Mucosa of rectum (tissue), 2 donors: ENCODE measurements at regions not wholly inside any gene's neighbourhood (a gene's known extent, or its start where the extent isn't known, plus 50 kb on each side); places are given as distances from the start of the nearest gene placed in this dataset.

Experiments used
- H3K27ac ChIP-seq, 2 donors: one replicate each; pipeline ENCODE4 v1.7.0; 2013; ENCODE audit warnings: inconsistent platforms in 2 of 2, low read depth in 2 of 2, low read length in 2 of 2
- H3K27me3 ChIP-seq, 2 donors: one replicate each; pipeline ENCODE4 v1.7.0; 2013; ENCODE audit warnings: low read length in 2 of 2; ENCODE audit not compliant: control insufficient read depth in 2 of 2, insufficient read depth in 2 of 2
- H3K36me3 ChIP-seq, 2 donors: one replicate each; pipeline ENCODE4 v1.7.0; 2013; ENCODE audit warnings: low read length in 2 of 2; ENCODE audit not compliant: control insufficient read depth in 2 of 2, insufficient read depth in 2 of 2
- H3K4me1 ChIP-seq, 2 donors: one replicate each; pipeline ENCODE4 v1.7.0; 2013; ENCODE audit warnings: low read length in 2 of 2, mild to moderate bottlenecking in 1 of 2; ENCODE audit not compliant: control insufficient read depth in 2 of 2, insufficient read depth in 2 of 2
- H3K4me3 ChIP-seq, 2 donors: one replicate each; pipeline ENCODE4 v1.7.0; 2013; ENCODE audit warnings: low read length in 2 of 2
- H3K9ac ChIP-seq, 2 donors: one replicate each; pipeline ENCODE4 v1.7.0; 2013; ENCODE audit warnings: low read length in 2 of 2, low read depth in 1 of 2, mild to moderate bottlenecking in 1 of 2
- H3K9me3 ChIP-seq, 2 donors: one replicate each; pipeline ENCODE4 v1.7.0; 2013; ENCODE audit warnings: low read length in 2 of 2; ENCODE audit not compliant: control insufficient read depth in 2 of 2
- donor health status: healthy.
- donor health status: Normal muscosa, but diverticular disease.

GRCh38 chrX:40262157-40263013 is 164.6 kb upstream of the BCOR start:
- Histone ChIP-seq H3K4me1 (peaks cover 0 to 4% of the 10 kb centered on the region in 2 donors), H3K9me3 (no peaks in the 10 kb centered on the region), H3K4me3 (no peak overlapping the region), H3K9ac (no peak overlapping the region), H3K27me3 (peaks cover 0 to 2% of the 10 kb centered on the region in 2 donors), H3K27ac (peak overlapping the region in 1 of 2 donors; percentile 9), H3K36me3 (no peaks in the 10 kb centered on the region)

GRCh38 chrX:40261833-40262156 is 164.0 kb upstream of the BCOR start:
- H3K27ac ChIP-seq, result peak overlapping the region in 1 of 2 donors; percentile 9
- H3K36me3 ChIP-seq, result no peaks in the 10 kb centered on the region
- no peak overlapping the region for H3K9ac ChIP-seq
- H3K9me3 ChIP-seq, result no peaks in the 10 kb centered on the region
- peaks cover 0 to 2% of the 10 kb centered on the region in 2 donors for H3K4me1 ChIP-seq
- H3K27me3 ChIP-seq, result peaks cover 0 to 2% of the 10 kb centered on the region in 2 donors
- no peak overlapping the region for H3K4me3 ChIP-seq

GRCh38 chrX:40260146-40260747 is 162.5 kb upstream of the BCOR start:
- Histone ChIP-seq H3K4me1 (no peaks in the 10 kb centered on the region), H3K36me3 (no peaks in the 10 kb centered on the region), H3K9me3 (no peaks in the 10 kb centered on the region), H3K27me3 (peaks cover 0 to 2% of the 10 kb centered on the region in 2 donors), H3K9ac (no peak overlapping the region), H3K4me3 (no peak overlapping the region), H3K27ac (no peak overlapping the region)

- Histone ChIP-seq H3K27me3 (no peaks in the 10 kb centered on the region), H3K4me3 (no peak overlapping the region), H3K27ac (no peak overlapping the region), H3K9ac (no peak overlapping the region), H3K4me1 (no peaks in the 10 kb centered on the region), H3K36me3 (no peaks in the 10 kb centered on the region), H3K9me3 (no peaks in the 10 kb centered on the region)
Measured at GRCh38 chrX:40258909-40259308, 161.2 kb upstream of the BCOR start.

GRCh38 chrX:40253771-40254170 is 156.0 kb upstream of the BCOR start:
- H3K27ac ChIP-seq, result no peak overlapping the region
- H3K4me3 ChIP-seq, result no peak overlapping the region
- no peak overlapping the region for H3K9ac ChIP-seq
- H3K27me3 ChIP-seq, result peaks cover 2% of the 10 kb centered on the region in 2 donors
- no peaks in the 10 kb centered on the region for H3K36me3 ChIP-seq
- no peaks in the 10 kb centered on the region for H3K9me3 ChIP-seq
- no peaks in the 10 kb centered on the region for H3K4me1 ChIP-seq

- H3K9me3 ChIP-seq, result no peaks in the 10 kb centered on the region
- H3K4me3 ChIP-seq, result no peak overlapping the region
- H3K27ac ChIP-seq, result no peak overlapping the region
- H3K4me1 ChIP-seq, result peaks cover 0 to 2% of the 10 kb centered on the region in 2 donors
- peaks cover 2% of the 10 kb centered on the region in 2 donors for H3K27me3 ChIP-seq
- no peak overlapping the region for H3K9ac ChIP-seq
- H3K36me3 ChIP-seq, result no peaks in the 10 kb centered on the region
Measured at GRCh38 chrX:40249582-40249981, 151.8 kb upstream of the BCOR start.

GRCh38 chrX:40248822-40249221 is 151.1 kb upstream of the BCOR start:
- Histone ChIP-seq H3K27me3 (peaks cover 2% of the 10 kb centered on the region in 2 donors), H3K4me3 (no peak overlapping the region), H3K27ac (no peak overlapping the region), H3K9ac (no peak overlapping the region), H3K9me3 (no peaks in the 10 kb centered on the region), H3K4me1 (peaks cover 0 to 2% of the 10 kb centered on the region in 2 donors), H3K36me3 (no peaks in the 10 kb centered on the region)

GRCh38 chrX:40247848-40248622 is 150.3 kb upstream of the BCOR start:
- peaks cover 2% of the 10 kb centered on the region in 2 donors for H3K27me3 ChIP-seq
- H3K36me3 ChIP-seq, result no peaks in the 10 kb centered on the region
- peaks cover 0 to 2% of the 10 kb centered on the region in 2 donors for H3K4me1 ChIP-seq
- H3K27ac ChIP-seq, result no peak overlapping the region
- no peaks in the 10 kb centered on the region for H3K9me3 ChIP-seq
- no peak overlapping the region for H3K4me3 ChIP-seq
- no peak overlapping the region for H3K9ac ChIP-seq

GRCh38 chrX:40247382-40247781 is 149.6 kb upstream of the BCOR start:
- Histone ChIP-seq H3K27ac (no peak overlapping the region), H3K27me3 (peaks cover 2% of the 10 kb centered on the region in 2 donors), H3K4me3 (no peak overlapping the region), H3K9me3 (no peaks in the 10 kb centered on the region), H3K9ac (no peak overlapping the region), H3K4me1 (peaks cover 0 to 2% of the 10 kb centered on the region in 2 donors), H3K36me3 (no peaks in the 10 kb centered on the region)
